ENCODE measurements at regions not wholly inside any gene's neighbourhood (a gene's known extent, or its start where the extent isn't known, plus 50 kb on each side); places are given as distances from the start of the nearest gene placed in this dataset.

DNA sequence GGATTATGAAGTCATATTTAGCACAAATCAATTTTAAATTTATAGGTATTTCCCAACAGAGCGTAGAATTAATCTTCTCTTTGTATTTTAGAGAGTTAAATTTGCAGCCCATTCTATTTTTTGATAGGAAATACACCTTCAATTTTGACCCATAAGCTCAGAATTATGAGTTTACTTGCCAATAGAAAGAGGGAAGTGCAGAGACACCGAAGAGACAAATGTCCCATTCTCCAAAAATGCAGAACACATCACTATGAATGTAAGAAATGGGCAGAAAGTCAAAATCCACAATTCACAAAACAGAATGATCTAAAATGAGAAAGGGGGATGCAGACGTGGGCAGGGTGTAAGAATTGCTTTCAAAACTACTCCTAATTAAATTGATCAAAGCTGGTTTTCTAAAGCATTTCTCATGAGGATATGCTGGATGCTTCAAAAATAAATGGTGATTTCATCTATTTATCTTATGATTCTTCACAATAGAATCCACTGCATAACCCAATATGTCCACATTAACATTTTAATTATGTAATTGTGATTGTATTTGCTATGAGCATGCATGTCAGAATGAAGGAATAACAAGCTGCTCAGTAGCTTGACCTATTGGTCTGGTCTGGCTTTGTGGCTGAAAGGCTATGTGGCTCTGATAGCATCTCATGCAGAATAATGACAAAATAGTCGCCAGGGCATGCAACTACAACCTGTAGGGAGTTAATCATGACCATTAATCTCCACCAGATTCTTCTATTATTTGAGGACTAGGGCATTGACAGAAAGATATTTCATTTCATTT lies 550.1 kb upstream of the CDH18 start (continued):
- TF ChIP-seq, protein P1, sequence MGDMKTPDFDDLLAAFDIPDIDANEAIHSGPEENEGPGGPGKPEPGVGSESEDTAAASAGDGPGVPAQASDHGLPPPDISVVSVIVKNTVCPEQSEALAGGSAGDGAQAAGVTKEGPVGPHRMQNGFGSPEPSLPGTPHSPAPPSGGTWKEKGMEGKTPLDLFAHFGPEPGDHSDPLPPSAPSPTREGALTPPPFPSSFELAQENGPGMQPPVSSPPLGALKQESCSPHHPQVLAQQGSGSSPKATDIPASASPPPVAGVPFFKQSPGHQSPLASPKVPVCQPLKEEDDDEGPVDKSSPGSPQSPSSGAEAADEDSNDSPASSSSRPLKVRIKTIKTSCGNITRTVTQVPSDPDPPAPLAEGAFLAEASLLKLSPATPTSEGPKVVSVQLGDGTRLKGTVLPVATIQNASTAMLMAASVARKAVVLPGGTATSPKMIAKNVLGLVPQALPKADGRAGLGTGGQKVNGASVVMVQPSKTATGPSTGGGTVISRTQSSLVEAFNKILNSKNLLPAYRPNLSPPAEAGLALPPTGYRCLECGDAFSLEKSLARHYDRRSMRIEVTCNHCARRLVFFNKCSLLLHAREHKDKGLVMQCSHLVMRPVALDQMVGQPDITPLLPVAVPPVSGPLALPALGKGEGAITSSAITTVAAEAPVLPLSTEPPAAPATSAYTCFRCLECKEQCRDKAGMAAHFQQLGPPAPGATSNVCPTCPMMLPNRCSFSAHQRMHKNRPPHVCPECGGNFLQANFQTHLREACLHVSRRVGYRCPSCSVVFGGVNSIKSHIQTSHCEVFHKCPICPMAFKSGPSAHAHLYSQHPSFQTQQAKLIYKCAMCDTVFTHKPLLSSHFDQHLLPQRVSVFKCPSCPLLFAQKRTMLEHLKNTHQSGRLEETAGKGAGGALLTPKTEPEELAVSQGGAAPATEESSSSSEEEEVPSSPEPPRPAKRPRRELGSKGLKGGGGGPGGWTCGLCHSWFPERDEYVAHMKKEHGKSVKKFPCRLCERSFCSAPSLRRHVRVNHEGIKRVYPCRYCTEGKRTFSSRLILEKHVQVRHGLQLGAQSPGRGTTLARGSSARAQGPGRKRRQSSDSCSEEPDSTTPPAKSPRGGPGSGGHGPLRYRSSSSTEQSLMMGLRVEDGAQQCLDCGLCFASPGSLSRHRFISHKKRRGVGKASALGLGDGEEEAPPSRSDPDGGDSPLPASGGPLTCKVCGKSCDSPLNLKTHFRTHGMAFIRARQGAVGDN (CRISPR knock-in tag; IDR thresholded peaks at IDR 0.05): no peak
- TF ChIP-seq, protein P2, sequence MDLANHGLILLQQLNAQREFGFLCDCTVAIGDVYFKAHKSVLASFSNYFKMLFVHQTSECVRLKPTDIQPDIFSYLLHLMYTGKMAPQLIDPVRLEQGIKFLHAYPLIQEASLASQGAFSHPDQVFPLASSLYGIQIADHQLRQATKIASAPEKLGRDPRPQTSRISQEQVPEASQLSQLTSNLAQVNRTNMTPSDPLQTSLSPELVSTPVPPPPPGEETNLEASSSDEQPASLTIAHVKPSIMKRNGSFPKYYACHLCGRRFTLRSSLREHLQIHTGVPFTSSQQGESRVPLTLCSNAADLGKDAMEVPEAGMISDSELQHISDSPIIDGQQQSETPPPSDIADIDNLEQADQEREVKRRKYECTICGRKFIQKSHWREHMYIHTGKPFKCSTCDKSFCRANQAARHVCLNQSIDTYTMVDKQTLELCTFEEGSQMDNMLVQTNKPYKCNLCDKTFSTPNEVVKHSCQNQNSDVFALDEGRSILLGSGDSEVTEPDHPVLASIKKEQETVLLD (CRISPR knock-in tag; IDR thresholded peaks at IDR 0.05; ENCODE audit: low read depth): no peak
- no peak for TF ChIP-seq ZNF33A (CRISPR knock-in tag; IDR thresholded peaks at IDR 0.05; ENCODE audit: borderline replicate concordance)

DNA sequence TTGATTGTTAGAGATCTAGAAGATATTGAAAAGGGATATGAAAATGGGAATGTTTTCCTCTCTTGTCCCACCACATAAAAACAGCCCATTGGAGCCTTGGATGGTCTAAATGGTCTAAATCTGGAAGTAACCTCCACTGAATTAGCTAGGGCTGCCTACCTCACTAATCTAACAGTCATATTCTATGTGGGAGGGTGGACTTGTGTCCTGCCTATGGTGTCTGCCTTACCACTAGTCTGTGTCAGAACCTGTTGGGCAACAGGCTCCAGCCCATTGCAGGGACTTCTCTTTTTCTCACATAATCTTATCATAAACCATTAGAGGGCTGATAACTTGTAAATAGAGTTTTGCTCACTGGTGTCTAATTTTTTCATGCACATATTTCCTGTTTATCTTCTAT lies 548.8 kb upstream of the CDH18 start:
- in situ Hi-C loops (cut with HindIII; ENCODE audit: extremely low pct_ligation_motif_present, low pct_unique_long_range_greater_than_20kb): no loop called here

More for the DNA sequence above, 548.8 kb upstream of the CDH18 start:
- ChIA-PET CTCF (ENCODE audit: low intra/inter-chr PET ratio, low total read pairs) (no interaction called here), POLR2A (no interaction called here)
- TF ChIP-seq IRF2 (CRISPR knock-in tag; IDR thresholded peaks at IDR 0.05) (no peak), ATF7 (IDR thresholded peaks at IDR 0.05) (no peak), ATF7 (CRISPR knock-in tag; IDR thresholded peaks at IDR 0.05) (no peak), FOXP1 (IDR thresholded peaks at IDR 0.05) (no peak), FOXP1 (CRISPR knock-in tag; IDR thresholded peaks at IDR 0.05) (no peak), TBL1XR1 (IDR thresholded peaks at IDR 0.05; ENCODE audit: borderline replicate concordance, low read length, partially characterized antibody) (no peak), MIXL1 (CRISPR knock-in tag; IDR thresholded peaks at IDR 0.05) (no peak)
- Histone ChIP-seq H3K9me3 (ENCODE audit: low read length) (0 out of 2 replicates have a peak, but pooled peaks cover 6% of the 10 kb centered on the region), H3K4me3 (replicated peaks in 1 of 3; ENCODE audit: insufficient read depth in 1 of 3, low read depth in 2 of 3, low read length in 3 of 3) (no peak overlapping the region), H3K27me3 (ENCODE audit: control insufficient read depth in 1 of 2, insufficient read depth in 2 of 2, low read length in 2 of 2) (no peaks in the 10 kb centered on the region), H2AFZ (ENCODE audit: low read length) (no peak overlapping the region), H3K79me2 (ENCODE audit: insufficient read depth, low read length) (no peaks in the 10 kb centered on the region), H3K4me1 (ENCODE audit: insufficient read depth, low read length) (no peaks in the 10 kb centered on the region), H3K36me3 (replicated peaks in 1 of 2; ENCODE audit: control insufficient read depth in 1 of 2, insufficient read depth in 2 of 2, low read length in 2 of 2) (no peaks in the 10 kb centered on the region), H4K20me1 (ENCODE audit: insufficient read depth, low read length) (no peaks in the 10 kb centered on the region), H3K4me2 (ENCODE audit: low read depth, low read length) (no peak overlapping the region), H3K9ac (ENCODE audit: insufficient read depth, low read depth, low read length) (no peak overlapping the region), H3K27ac (ENCODE audit: extremely low read length, insufficient read depth, low read length) (no peak overlapping the region)
- no TSS peak for BruUV-seq (replicated peaks)
- no peak for FAIRE-seq
- ATAC-seq: no peak
- intact Hi-C loops (cut with micrococcal nuclease; ENCODE audit: unreplicated experiment): no loop called here
- DNase-seq (ENCODE audit: low spot score): no peak
